HG03354 (cell line): ENCODE measurements at regions not wholly inside any gene's neighbourhood (a gene's known extent, or its start where the extent isn't known, plus 50 kb on each side); places are given as distances from the start of the nearest gene placed in this dataset.
"Not testable (repeated sequence)": the region's sequence is repeated elsewhere in the genome, so short reads cannot be mapped to it uniquely, and the experiment has no call there.

ENCODE experiments used
- ATAC-seq: cut with Tn5 transposase; IDR thresholded peaks from one replicate; pipeline ENCODE4 v1.9.1; 2021; ENCODE audit warnings: mild to moderate bottlenecking; ENCODE audit not compliant: unreplicated experiment, poor library complexity, severe bottlenecking

DNA sequence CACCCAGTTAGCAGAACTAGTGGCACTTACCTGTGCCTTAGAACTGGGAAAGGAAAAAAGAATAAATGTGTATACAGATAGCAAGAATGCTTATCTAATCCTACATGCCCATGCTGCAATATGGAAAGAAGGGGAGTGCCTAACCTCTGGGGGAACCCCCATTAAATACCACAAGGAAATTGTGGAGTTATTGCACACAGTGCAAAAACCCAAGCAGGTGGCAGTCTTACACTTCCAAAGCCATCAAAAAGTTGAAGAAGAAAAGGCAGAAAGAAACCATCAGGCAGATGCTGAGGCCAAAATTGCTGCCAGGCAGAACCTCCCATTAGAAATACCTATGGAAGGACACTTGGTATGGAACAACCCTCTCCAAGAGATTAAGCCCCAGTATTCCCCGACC is 246.1 kb upstream of the BTG1 start:
- not testable (repeated sequence) for ATAC-seq

DNA sequence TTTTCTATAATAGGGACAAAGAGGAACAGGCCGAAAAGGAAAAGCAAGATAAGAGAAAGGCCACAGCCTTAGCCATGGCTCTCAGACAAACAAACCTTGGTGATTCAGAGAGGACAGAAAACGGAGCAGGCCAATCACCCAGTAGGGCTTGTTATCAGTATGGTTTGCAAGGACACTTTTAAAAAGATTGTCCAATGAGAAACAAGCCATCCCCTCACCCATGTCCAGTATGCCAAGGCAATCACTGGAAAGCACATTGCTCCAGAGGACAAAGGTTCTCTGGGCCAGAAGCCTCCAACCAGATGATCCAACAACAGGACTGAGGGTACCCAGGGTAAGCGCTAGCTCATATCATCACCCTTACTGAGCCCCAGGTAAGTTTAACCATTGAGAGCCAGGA is 243.8 kb upstream of the BTG1 start:
- no peak for ATAC-seq

- no peak for ATAC-seq
These were observed 239.7 kb upstream of the BTG1 start for GRCh38 chr12:92385296-92385695.

- no peak for ATAC-seq
These were observed 238.9 kb upstream of the BTG1 start for GRCh38 chr12:92384571-92384970.

DNA sequence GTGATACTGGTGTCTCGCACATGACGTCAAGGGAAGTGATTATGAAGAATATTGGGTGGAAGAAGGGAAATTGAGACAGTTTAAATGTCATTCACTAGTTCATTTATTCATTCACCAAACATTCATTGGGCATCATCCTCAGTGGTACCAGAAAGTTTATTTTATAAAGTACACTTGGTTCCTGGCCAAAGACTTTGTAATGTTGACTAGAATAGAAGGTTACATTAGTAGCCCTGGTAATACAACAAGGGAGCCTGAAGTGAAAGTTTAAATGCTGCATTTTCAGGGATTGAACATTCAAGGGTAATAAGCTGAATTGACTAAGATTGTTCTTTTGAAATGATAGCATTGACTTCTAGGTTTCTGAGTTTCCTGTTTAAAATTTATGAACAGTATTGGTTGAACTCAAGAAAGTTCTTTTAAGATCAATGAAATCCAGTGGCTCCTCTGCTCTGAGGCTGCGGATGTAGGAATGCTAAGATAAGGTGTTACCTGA is 236.8 kb upstream of the BTG1 start:
- ATAC-seq: no peak

DNA sequence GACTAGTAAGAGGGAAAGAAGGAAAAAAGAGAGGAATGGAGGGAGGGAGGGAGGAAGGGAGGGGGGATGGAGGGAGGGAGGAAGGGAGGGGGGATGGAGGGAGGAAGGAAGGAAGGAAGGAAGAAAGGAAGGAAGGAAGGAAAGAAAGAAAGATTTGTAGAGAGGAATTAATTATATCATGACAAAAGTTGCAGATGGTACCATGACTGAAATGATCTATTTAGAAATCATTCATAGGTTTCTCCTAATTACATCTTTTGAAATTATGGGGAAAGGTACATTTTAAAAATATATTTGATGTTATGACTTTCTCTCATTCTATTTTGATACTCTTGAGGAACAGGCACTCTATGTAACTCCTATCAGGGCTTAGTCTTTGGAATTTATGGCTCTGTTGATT is 236.2 kb upstream of the BTG1 start:
- no peak for ATAC-seq

GRCh38 chr12:92378682-92379479 is 233.2 kb upstream of the BTG1 start:
- no peak for ATAC-seq

GRCh38 chr12:92375504-92375903 is 229.9 kb upstream of the BTG1 start:
- ATAC-seq: not testable (repeated sequence)

DNA sequence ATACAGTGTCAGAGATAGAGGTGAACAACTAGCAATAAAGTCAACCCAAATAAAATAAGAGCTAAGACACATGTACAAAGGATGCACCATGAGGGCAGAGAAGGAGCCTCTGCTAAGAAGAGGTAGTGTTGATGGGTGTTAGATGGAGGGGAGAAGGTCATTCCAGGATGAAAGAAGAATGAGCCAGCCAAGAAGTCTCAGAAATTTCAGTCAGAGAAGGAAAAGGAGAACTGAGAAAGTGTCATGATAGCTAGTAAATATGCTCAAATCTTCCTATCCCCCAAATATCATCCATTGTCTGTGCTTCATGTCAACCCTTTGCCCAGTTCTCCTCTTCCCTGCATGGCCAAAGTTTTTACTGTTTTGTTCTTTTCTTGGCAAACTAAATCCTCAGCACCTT is 225.2 kb upstream of the BTG1 start:
- no peak for ATAC-seq

- ATAC-seq: no peak
These were observed 224.0 kb upstream of the BTG1 start for GRCh38 chr12:92369636-92370035.

GRCh38 chr12:92369056-92369455 is 223.4 kb upstream of the BTG1 start:
- no peak for ATAC-seq

- ATAC-seq: no peak
These were observed 220.2 kb upstream of the BTG1 start for GRCh38 chr12:92365836-92366235.

DNA sequence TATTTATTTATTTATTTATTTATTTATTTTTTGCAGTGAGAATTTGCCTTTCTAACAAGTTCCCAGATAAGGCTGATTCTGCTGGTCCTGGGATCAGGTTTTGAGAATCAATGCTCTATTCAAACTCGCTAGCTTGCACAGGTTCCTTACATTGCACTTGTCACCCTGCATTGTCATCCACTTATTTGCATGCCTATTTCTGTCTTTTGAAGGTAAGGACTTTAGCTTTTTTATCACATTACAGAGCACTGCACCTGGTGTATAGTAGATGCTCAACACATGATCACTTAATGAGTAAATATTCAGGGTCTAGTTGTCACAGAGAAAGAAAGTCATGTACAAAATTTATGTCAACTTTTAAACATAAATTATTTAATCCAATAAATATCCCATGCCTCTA is 219.7 kb upstream of the BTG1 start:
- peak; percentile 13 for ATAC-seq

- peak; percentile 76 for ATAC-seq
These were observed 217.9 kb upstream of the BTG1 start for GRCh38 chr12:92363295-92364146.

- peak; percentile 44 for ATAC-seq
These were observed 217.1 kb upstream of the BTG1 start for GRCh38 chr12:92362785-92363184.

- ATAC-seq: no peak
These were observed 216.5 kb upstream of the BTG1 start for GRCh38 chr12:92362126-92362525.

GRCh38 chr12:92360543-92360942 is 214.9 kb upstream of the BTG1 start:
- no peak for ATAC-seq

DNA sequence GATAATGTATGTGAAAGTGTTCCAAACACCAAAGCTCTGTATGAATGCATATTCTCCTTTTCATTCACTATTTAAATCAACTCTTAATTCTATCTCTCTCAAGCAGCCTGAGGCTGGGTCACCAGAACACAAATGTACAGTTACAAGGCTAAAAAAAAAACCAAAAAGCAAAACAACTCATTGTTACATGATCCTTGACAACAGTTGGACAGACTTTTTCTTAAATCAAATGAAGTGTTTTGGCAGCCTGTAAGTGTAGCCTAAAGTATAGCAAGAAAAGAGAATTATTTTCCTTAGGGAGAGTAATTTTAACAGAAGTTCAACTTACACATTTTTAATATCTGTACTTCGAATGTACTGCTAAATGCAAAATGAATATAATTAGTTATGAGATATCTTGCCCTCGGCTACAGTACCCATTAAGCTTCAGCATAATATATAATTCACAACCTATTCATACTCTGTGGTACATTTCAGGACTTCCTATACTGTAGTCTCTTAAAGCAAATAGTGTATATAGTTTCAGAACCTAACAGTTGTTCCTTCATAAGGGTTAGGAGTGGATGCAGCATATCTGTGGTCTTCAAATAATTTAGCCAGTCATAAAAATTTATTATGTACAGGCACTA is 214.0 kb upstream of the BTG1 start:
- no peak for ATAC-seq

DNA sequence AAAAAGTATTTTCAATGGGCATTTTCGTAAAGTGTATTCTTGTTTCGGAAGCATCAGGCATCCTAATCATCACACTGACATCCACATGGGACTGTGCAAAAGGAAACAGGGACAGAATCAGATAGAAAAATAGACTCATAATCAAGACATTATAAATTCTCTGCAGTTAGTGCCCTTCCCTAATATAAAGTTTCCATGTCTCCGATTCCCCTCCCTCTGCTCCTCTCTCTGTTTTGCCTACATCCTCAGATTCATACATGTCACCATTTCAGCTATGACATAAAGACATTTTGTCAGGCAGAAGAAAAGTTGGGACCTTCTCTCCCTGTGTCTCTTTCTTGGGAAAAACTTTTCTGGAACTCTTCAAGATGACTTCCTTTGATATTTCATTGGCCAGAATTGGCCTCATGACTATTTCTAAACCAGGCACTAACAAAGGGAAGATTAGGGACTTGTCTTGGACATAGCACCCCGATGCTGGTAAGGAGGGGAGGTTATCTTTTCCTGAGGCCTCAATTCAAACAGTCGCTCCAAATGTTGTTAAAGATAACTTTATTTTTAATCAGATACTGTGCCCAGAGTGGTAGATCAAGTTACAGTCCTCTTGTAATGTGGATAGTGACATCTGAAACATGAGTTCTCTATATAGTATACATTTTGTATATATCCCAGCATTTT is 212.1 kb upstream of the BTG1 start:
- no peak for ATAC-seq

DNA sequence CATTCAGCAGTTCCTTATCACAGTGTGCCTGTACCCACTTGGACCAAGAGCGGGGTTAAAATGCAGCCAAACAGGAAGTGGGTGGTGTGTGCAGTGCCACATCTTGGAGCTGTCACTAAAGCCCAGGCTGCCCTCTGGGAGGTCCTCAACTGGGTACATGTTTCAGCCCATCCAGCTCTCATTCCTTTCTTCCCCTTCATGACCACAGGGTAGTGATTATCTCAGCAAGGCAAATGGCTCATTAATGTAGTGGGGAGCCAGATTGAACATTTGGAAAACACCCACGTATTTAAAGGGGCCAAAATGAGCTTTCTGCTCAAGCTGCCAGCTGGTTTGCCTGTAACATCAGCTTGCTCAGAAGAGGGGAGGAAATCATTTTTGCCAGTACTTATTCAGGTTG is 210.8 kb upstream of the BTG1 start:
- no peak for ATAC-seq
